K562 (cell line): ENCODE measurements at regions not wholly inside any gene's neighbourhood (a gene's known extent, or its start where the extent isn't known, plus 50 kb on each side); places are given as distances from the start of the nearest gene placed in this dataset.

Source experiments
- PREB ChIP-seq: sonication (generic); formaldehyde crosslinking; IDR thresholded peaks from 2 replicates; pipeline ENCODE4 v1.8.1; 2023; ENCODE audit warnings: mild to moderate bottlenecking, missing genetic modification reagents
- TEAD4 ChIP-seq, 2 experiments: sonication (generic) in 1 of 2; formaldehyde crosslinking in 1 of 2; IDR thresholded peaks; 2 replicates each; pipeline versions ENCODE4 v1.6.1 to v1.8.0; 2012 to 2022; ENCODE audit warnings: borderline replicate concordance in 1 of 2, inconsistent platforms in 1 of 2, low read length in 1 of 2, mild to moderate bottlenecking in 1 of 2, missing genetic modification reagents in 1 of 2

GRCh38 chrY:19567943-19568342 is 176.6 kb downstream of the KDM5D start:
- TF ChIP-seq PREB (CRISPR knock-in tag) (no peak), TEAD4 (IDR thresholded peaks at IDR 0.05; ENCODE audit: low read length) (no peak), TEAD4 (CRISPR knock-in tag; IDR thresholded peaks at IDR 0.05; ENCODE audit: borderline replicate concordance) (no peak)
